NCI-H1092 treated with DMSO at 0.1 percent for 48 hours (cell line): ENCODE measurements at regions not wholly inside any gene's neighbourhood (a gene's known extent, or its start where the extent isn't known, plus 50 kb on each side); places are given as distances from the start of the nearest gene placed in this dataset.
"Not testable (repeated sequence)": the region's sequence is repeated elsewhere in the genome, so short reads cannot be mapped to it uniquely, and the experiment has no call there.

ENCODE experiments used
- DNase-seq: peaks from one replicate; lab custom pipeline; 2025; lab: John Stamatoyannopoulos, UW

DNA sequence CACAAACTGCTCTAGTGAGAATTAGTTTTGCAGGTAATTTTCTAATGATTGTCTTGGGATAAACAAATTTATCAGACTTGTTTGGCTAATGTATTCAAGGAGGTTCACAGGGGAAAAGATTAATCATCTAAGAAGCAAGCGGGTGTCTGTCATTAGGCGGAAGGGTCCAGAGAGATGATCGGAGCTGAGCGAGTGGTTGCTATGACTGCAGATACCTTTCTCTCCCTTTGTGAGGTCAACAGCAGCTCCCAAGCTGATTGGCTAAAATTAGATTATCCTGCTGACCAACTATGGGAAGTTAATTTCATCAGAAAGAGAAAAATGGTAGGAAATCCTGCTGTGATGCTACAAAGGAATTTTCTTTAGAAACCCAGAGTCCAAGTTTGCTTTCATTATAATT is 276.0 kb downstream of the SOX2 start:
- DNase-seq, result no peak

DNA sequence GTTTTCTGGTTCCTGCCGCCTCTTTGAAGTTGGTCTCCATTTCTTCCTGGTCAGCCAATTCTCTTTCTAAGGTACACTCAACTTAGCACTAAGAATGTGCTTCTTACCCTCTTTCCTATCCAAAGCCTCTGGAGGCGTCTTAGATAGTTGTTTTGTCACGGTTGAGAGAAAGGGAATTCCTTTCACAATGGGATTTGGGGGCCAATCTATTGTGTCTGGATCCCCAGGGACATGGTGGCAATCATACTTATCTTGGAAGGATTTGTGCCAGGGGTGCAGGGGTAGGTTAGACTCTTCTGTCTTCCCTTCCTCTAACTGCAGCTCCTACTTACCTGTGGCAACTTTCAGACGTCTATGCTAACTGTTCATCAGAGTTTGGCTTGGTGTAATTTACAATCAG is 287.1 kb downstream of the SOX2 start:
- no peak for DNase-seq

DNA sequence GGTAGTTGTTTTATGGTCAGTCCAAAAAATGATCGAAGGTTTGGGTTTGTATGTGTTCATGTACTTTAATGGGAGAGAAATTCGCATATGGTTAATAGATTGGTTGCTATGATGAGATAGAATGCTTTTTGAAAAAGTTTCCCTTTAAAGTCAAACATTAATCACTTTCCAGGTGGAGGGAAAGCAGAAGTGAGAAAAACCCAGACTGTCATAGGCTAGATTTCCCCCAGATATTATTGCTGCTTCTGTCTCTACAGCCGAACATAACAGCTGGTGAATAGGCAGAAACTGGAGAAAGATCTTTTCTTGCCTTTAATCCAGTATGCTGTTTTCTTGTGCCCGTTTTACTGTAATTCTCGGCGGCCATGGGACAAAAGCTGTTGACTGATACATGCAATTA is 287.6 kb downstream of the SOX2 start:
- DNase-seq, result no peak

DNA sequence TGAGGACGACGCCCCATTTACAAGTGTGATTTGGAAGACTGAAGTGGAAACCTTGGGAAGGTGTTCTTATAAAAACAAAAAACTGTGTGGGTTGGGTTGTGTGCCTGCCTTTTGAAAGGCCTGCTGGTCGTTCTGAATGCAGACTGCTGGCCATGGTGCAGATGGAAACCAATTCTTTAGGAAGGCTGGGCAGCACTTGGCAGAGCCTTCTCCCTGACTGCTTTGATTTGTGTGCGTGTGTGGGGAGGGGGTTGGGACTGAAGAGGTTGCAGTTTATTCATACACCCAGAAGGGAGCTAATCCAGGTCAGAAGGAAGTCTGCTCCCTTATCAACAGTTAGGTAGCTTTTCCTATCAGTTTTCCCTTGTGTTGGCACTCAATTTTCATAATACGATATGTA is 288.7 kb downstream of the SOX2 start:
- DNase-seq, result no peak

DNA sequence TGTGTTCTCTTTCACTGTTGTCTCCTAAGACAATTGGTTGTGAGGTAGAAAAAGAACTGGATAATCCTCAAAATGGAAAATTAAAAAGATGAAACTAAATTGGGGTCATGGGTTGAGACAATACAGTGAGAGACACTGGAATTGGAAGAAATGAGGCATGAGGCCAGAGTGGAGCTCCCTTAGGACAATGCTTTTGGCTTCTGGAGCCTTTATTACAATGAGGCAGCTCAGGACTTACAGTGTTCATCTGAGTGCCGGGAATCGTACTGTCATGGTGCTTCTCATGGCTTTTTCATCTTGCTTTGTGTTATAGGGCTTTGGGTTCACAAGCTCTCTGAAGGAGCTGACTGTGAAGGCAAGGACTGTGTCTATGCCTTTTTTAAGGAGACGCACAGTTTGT is 293.5 kb downstream of the SOX2 start:
- no peak for DNase-seq

DNA sequence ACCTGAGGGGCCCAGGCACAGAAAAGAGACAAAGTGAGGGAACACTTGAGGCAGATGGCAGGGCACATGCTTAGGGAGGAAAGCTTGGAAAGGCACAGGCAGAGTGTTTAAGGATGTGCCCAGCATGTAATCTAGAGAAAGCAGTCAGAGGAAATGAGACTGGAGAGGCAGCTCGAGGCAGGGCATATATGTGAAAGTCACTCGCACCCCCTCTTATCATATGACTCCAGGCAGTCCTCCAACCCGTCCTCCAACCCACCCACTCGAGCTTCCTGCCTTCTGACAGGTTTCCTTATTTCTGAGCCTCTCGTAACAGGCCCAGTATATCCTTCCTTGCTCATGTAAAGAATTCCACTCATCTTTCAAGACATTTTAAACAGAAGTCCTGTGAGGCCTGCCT is 294.0 kb downstream of the SOX2 start:
- DNase-seq, result no peak

DNA sequence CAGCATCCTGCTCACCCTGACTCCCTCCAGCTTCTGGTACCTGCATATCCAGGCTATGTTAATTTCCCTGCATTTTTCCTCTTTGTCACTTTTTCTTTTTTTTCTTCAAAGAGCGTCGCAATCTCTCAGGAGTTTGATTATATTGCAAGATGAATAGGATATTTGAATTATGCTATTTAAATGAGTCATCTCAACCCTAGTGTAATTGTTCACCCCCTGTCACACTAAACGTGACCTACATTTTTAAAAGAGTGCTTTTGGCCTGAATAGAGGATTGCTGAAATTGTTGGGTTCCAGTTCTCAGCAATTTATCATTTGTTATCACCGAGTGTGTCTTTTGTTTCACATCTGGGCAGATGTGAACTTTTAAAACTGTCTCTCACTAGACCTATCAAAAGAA is 294.7 kb downstream of the SOX2 start:
- no peak for DNase-seq

DNA sequence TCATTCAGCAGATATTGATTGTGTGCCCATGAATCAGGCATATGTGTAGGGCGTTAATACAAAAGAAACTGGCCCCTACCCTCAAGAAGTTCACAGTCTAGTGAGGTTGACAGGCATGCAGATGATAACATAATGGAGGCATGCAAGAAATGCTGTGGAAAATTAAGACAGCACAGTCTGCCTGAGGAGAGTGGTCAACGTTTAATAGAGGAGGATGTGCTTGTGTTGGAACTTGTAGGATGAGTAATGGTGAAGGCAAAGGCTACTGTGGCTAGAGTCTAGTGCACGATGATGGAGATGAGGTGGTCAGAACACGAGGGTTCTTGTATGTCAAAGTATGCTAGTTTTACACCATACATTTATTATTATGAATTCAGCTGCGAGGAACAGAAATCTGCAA is 295.7 kb downstream of the SOX2 start:
- no peak for DNase-seq

DNA sequence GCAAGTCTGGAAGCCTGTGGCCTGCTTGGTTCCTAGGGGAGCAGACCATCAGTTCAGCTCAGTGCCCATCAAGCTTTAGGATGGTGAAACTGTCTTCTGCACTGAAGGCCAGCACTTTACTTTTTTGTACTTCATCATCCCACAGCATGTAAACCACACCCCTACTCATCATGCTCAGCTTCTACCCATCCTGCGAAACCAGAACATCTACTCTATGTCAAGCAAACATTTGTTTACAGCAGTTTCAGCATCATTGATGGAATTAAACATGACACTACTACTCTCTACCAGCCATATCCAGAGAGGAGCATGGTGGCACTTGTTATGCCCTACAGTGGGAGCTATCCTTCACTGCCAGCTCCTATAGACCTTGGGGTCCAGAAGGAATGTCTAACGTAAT is 306.6 kb downstream of the SOX2 start:
- no peak for DNase-seq

DNA sequence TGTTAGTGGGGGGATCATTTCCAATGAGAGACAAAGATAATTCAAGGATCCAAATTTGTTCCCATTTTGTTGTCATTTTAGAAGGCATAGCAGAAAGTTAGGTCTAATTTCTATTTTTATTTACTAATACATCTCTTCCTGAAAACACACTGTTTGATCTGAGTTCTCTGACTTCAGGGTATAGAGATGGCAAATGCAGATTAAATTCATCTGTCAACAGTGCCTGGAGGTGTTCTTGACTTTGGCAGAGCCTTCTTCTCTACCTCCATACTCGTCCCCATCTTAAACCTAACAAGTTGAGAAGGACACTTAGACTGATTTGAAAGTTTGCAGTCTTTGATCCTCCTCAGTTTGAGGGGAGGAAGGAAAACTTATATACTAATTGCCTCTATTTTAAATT is 308.2 kb downstream of the SOX2 start:
- DNase-seq, result no peak

DNA sequence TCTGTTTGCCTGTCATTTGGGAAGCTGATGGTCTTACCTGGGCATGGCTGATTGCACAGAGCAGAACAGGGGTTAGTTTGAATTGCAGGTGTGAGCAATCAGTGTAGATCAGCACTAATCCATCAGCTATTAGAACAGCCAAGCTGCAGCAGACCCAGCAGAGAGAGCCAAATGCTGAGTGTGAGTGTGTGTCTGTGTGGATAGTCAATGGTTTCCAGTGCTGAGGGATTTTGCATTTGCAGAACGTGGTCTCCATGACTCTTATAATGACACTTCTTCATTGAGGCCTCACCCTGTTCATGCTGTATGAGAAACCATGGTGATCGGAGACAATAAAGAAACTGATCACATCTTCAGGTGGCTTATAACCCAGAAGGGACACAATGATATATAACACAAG is 312.1 kb downstream of the SOX2 start:
- DNase-seq, result no peak

DNA sequence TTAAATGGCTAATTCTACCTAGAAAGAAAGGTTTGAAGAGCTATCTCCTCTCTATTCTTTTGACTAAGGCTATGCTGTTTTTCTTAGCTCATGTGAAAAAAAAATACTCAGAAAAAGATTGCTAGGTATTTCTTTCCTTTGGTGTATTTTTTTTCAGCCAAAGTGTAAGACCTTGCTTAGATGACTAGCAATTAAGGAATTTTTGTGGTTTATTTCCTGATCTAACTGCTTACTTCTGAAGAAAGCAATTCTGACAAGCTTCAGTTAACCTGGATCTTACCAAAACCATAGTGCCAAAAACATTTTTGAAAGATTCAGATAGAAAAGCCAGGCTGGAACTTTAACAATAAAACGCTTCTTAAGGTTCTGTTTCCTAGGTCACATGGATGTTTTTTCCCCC is 315.6 kb downstream of the SOX2 start:
- DNase-seq, result no peak

DNA sequence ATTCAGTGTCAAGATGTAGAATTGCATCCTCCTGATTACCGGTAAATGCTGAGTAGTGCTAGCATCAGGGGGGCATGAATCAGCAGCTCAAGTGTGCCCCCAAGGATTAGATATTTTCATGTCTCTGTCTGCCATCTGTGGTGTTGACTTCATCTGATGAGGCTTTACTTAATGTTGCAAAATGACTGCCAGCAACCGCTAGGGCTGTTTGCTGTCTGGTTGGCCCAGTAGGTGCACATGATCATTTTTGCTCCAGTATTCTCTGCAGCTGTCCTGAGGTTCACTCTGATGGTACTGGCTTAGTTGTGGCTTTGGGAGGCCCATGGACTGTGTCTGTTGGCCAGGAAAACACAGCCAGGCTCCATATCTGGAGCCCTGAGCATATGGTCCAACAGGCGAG is 316.4 kb downstream of the SOX2 start:
- no peak for DNase-seq

DNA sequence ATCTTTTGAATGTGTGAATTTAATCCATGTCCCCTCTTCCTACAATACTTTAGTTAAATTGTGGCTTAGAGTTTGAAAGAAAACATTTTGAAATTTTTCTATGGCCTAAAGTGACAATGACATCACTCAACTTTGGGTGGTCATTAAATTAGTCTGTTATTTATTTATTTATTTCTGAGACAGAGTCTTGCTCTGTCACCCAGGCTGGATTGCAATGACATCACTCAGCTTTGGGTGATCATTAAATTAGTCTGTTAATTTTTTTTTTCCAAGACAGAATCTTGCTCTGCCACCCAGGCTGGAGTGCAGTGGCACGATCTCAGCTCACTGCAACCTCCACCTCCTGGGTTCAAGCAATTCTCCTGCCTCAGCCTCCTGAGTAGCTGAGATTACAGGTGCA is 322.5 kb downstream of the SOX2 start:
- not testable (repeated sequence) for DNase-seq

DNA sequence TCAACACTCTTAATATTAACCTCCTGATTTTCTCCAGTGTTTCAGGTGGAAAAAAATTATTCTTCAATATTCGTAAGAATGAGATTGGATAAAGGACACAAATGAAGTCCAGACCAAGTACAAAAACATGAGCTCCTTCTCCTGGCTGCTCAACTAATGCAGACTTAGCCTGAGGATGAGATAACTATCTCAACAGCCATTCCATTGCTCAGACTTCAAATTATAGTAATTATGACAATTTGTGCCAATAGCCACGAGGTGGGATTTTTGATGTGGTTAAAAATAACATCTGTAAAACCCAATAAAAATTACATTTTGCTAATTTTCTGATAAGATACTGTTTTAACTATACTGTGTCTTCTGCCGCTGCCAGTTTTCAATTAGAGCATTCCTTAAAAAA is 323.6 kb downstream of the SOX2 start:
- DNase-seq, result no peak

DNA sequence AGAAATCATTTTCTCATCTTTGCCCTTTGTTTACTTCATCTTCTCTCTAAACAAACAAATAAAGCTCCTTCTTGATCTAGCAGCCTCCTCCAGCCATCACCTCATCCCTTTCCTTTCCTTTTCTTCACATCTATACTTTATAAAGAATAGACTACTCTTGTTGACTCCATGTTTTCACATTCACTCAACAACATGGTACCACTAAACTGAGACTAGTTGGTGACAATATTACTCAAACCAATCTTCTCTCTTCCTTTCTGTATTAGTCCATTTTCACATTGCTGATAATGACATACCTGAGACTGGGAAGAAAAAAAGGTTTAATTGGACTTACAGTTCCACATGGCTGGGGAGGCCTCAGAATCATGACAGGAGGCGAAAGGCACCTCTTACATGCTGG is 324.7 kb downstream of the SOX2 start:
- DNase-seq, result no peak

DNA sequence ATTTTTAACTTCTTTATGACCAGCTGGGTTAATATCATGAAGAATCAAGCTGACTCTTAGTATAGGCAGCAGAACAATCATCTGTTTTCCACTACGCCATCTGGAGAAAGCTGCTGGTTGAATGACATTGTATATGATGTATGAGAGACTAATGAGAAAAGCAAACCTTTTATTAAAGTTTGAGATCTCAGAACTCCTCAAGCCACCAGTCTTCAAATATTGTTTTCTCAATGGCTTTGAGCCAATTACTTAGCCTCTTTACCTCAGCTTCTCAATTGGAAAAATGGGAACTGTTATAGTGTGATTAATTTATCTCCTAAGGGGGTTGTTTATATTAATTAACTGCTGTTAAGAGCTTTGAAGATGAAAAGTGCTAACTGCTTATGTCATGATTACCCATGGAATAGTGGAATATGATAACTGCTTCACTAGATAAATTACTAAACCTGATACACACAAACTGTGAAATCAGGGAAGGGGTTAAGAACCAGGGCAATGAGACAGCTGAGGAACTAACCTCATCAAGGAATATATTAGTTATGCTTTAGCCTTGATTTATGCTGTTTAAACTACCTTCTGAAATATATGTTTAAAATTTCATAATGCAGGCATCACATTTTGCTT is 330.1 kb downstream of the SOX2 start:
- DNase-seq, result no peak

DNA sequence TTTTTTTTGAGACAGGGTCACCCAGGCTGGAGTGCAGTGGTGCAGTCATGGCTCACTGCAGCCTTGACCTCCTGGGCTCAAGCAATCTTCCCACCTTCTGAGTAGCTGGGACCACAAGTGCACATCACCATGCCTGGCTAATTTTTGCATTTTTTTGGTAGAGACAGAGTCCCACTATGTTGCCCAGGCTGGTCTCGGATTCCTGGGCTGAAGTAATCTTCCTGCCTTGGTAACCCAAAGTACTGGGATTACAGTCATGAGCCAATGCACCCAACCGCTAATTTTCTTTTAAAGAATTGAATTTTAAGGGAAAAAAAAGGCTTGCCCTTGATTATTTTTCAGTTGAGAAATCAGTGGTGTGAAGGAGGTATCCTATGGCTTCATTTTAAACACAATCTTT is 334.0 kb downstream of the SOX2 start:
- no peak for DNase-seq

DNA sequence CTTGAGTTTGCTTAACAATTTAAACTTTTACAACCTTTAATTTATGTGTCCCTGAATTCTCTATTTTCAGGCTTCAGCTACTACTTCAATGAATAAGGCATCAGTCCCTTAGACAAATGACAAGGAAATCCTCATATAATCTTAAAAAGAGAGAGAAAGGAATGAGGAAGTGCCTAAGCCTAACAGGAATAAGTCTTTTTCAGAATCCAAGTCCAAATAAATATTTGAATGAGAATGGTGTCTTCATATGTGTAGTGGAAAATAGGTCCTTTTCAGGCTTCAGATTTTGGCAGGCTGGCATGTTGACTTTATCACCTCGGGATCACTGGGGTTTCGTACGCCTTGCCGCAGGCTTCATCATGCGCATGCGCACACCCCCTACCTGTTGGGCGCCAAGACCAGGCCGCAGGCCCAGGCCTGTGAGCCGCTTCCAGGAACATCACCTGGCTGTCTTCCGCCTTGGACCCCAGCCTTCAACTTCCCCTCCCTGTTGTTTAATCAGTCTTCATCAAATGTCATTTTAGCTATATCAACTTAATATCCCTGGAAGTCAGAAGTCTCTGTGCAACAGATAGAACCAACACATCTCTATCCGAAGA is 334.5 kb downstream of the SOX2 start:
- DNase-seq, result no peak

DNA sequence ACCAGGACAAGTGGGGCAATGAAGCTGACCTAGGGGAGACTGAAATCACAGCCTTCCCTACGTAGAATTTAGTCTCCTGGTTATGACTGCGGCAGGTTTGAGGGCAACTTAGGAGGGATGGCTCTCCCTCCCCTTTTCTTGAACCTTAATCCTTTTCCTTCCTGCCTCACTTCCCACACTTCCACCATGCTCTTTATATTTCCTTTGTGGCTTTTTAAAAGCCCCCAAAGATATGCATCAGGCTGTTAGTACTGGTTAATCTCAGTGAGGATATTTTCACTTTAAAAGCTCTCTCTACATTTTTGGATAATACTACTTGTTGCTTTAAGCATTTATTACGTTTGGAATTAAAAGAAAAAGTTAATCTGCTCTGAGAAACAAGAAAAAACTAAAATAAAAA is 339.2 kb downstream of the SOX2 start:
- no peak for DNase-seq

DNA sequence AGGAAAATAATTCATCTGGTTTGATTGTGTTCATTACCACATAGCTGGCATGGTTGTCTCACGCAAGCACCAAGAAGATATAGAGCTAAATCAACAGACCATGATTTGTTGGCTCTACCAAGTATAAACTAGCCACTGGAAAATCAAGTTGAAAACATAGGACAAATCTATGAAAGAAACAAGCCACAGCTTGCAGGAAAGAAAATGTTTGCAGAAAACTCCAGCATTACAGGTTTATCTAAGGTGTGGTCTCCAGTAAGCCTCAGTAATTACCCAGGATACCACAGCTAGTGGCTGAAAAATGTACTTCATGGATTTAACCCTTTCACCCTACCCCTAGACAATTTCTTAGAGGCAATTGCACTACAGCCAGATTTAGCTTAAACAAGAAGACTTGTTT is 340.6 kb downstream of the SOX2 start:
- no peak for DNase-seq

DNA sequence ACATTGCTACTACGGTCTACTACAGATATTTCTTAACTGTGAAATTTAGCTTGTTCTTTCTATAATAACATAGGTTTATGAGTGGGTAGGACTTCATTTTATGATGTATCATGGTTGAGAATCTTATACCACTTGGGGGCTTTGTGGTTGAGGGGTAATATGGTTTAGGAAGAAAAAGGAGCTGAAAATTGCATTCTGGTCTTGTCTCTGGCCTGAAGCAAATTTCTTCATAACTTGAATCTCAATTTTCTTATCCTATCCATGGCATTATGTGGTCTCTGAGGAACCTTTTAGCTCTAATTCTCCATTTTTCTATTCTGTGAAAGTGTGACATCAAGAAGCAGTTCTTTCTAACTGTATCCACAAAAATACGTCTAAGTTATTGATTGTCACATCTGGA is 341.0 kb downstream of the SOX2 start:
- no peak for DNase-seq

DNA sequence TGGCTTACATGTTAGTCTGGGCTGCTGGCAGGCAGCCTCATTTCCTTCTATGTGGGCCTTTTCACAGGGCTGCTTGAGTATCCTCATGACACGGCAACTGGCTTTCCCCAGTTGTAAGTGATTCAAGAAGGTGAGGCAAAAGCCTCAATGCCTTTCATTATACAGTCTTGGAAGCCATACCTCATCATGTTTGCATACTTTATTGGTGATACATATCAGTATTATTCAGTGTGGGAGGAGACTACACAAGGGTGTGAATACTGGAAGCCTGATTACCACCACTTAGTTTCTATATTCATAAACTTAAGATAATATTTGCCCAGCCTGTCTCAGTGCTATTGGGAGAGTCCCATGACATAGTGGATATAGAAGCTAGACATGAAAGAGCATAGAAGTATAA is 346.8 kb downstream of the SOX2 start:
- no peak for DNase-seq

DNA sequence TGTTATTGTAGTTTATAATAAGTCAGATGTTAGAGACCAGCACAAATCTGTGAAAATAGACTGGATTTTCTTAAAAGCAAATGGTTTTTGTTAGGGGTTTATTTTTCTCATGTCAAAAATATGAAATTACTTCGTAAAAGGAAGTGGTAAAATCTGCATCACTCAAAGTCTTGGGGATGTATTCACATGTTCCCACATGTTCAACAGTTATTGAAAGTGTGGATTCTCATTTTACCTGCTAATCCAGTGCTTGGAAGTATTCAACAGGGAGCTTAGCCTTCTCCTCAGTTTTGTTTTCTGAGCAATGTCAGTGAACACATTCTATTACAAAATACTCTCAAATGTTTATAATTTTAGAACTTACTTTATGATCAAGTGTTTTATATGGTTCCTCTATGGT is 352.0 kb downstream of the SOX2 start:
- no peak for DNase-seq

DNA sequence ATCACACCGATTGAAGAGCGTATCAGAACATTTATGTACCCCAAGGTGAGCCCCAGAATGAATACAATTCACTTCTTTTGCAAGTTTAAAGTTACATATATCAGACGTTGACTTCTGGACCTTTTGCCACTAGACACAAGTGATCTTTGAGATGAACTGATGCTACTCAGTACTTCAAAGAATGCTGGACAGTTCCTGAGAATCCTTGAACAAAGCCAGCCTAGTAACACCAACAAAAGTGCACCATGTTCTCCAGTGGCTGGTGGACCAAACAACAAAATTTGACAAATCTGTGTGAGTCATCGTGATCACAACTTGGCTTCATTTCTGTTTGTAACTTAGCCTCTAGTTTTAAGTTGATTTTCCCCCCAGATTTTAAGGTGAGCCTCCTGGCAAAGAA is 355.7 kb downstream of the SOX2 start:
- DNase-seq, result no peak
